HepG2 (cell line): ENCODE measurements at regions not wholly inside any gene's neighbourhood (a gene's known extent, or its start where the extent isn't known, plus 50 kb on each side); places are given as distances from the start of the nearest gene placed in this dataset.

ENCODE experiments used
- ATAC-seq: fragments of 200-7000 bp; cut with Tn5 transposase; 3 replicates; pipeline ENCODE4 v1.9.1; 2020; ENCODE audit warnings: mild to moderate bottlenecking, moderate library complexity
- BruUV-seq: library from RNA; stranded (reverse); fragments of 400-500 nt; replicated peaks from 2 replicates; lab custom pipeline; 2021; lab: Mats Ljungman, UMichigan
- CTCF ChIA-PET: fragments of 300-600 bp; formaldehyde crosslinking; extraction: SDS; loops from one replicate; lab custom pipeline; 2021; ENCODE audit warnings: low total read pairs, inconsistent platforms, low intra/inter-chr PET ratio; lab: Yijun Ruan, JAX
- POLR2A ChIA-PET: fragments of 350-600 bp; sonication (Branson Sonifier 250); formaldehyde crosslinking; loops from one replicate; lab custom pipeline; 2020; ENCODE audit warnings: antibody characterized with exemption, inconsistent platforms; lab: Yijun Ruan, JAX
- DNase-seq: peaks from one replicate; pipeline ENCODE4 v3.0.0-alpha.2; 2015; ENCODE audit warnings: low spot score
- FAIRE-seq: peaks from 3 replicates; lab custom pipeline; 2011; peaks lifted over from hg19 to GRCh38; lab: Jason Lieb, UNC
- H2AFZ ChIP-seq: one replicate; pipeline ENCODE4 v1.6.1; 2011; ENCODE audit warnings: low read length, inconsistent platforms
- H3K27ac ChIP-seq: fragments of 300-600 bp; 3 replicates; pipeline ENCODE4 v1.8.0; 2011; ENCODE audit warnings: mixed run types, mild to moderate bottlenecking, mixed read lengths, low read length, inconsistent platforms; ENCODE audit not compliant: insufficient read depth; ENCODE audit errors: extremely low read length
- H3K27me3 ChIP-seq, 2 experiments: fragments of 200-600 bp in 1 of 2; 2 replicates in 1 of 2; 3 replicates in 1 of 2; pipeline versions ENCODE4 v1.6.0 to v1.8.0; 2011; ENCODE audit warnings: low read length in 2 of 2, mild to moderate bottlenecking in 2 of 2, moderate library complexity in 2 of 2, inconsistent platforms in 1 of 2; ENCODE audit not compliant: insufficient read depth in 2 of 2, control insufficient read depth in 1 of 2
- H3K36me3 ChIP-seq, 2 experiments: fragments of 200-600 bp in 1 of 2; replicated peaks in 1 of 2; 2 replicates in 1 of 2; 3 replicates in 1 of 2; pipeline versions ENCODE4 v1.5.1 to v1.8.0; 2011; ENCODE audit warnings: low read length in 2 of 2, inconsistent platforms in 1 of 2; ENCODE audit not compliant: insufficient read depth in 2 of 2, control insufficient read depth in 1 of 2
- H3K4me1 ChIP-seq: 2 replicates; pipeline ENCODE4 v1.5.1; 2012; ENCODE audit warnings: low read length, inconsistent platforms; ENCODE audit not compliant: insufficient read depth
- H3K4me2 ChIP-seq: 2 replicates; pipeline ENCODE4 v1.6.0; 2011; ENCODE audit warnings: low read depth, low read length, inconsistent platforms
- H3K4me3 ChIP-seq, 3 experiments: fragments of 200-600 bp in 1 of 3; sonication (generic), shearing (Covaris generic) in 1 of 3; replicated peaks in 1 of 3; 2 replicates each; pipeline ENCODE4 v1.5.1; 2011 to 2016; ENCODE audit warnings: low read length in 3 of 3, inconsistent platforms in 2 of 3, low read depth in 2 of 3, mild to moderate bottlenecking in 2 of 3, control low read depth in 1 of 3, mixed read lengths in 1 of 3; ENCODE audit not compliant: insufficient read depth in 1 of 3
- H3K79me2 ChIP-seq: one replicate; pipeline ENCODE4 v1.6.1; 2011; ENCODE audit warnings: low read length, inconsistent platforms; ENCODE audit not compliant: insufficient read depth
- H3K9ac ChIP-seq: 2 replicates; pipeline ENCODE4 v1.6.0; 2011; ENCODE audit warnings: mild to moderate bottlenecking, low read depth, low read length, inconsistent platforms; ENCODE audit not compliant: insufficient read depth
- H3K9me3 ChIP-seq: 2 replicates; pipeline ENCODE4 v1.5.1; 2012; ENCODE audit warnings: mild to moderate bottlenecking, low read length
- H4K20me1 ChIP-seq: 2 replicates; pipeline ENCODE4 v1.6.0; 2011; ENCODE audit warnings: inconsistent platforms, mild to moderate bottlenecking, low read length, moderate library complexity; ENCODE audit not compliant: insufficient read depth
- ARNTL ChIP-seq: sonication (generic); formaldehyde crosslinking; IDR thresholded peaks from 2 replicates; pipeline ENCODE4 v1.4.0; 2020; ENCODE audit warnings: mild to moderate bottlenecking, missing genetic modification reagents
- CAMTA2 ChIP-seq: sonication (generic); formaldehyde crosslinking; IDR thresholded peaks from 2 replicates; pipeline ENCODE4 v1.4.0; 2020; ENCODE audit warnings: mild to moderate bottlenecking, missing genetic modification reagents, borderline replicate concordance
- CCAR2 ChIP-seq: fragments of 200-400 bp; formaldehyde crosslinking; optimal IDR thresholded peaks from 2 replicates; pipeline ENCODE3; 2018; ENCODE audit warnings: low read depth, mild to moderate bottlenecking, low read length, moderate library complexity
- LCORL ChIP-seq, 2 experiments: fragments of 450-650 bp in 1 of 2; sonication (generic) in 1 of 2; formaldehyde crosslinking in 1 of 2; IDR thresholded peaks; 2 replicates each; pipeline versions ENCODE4 v1.5.0 to v1.6.1; 2017 to 2020; ENCODE audit warnings: antibody characterized with exemption in 1 of 2, missing genetic modification reagents in 1 of 2
- SMARCE1 ChIP-seq: fragments of 450-650 bp; IDR thresholded peaks from 2 replicates; pipeline ENCODE4 v1.6.1; 2017; ENCODE audit warnings: borderline replicate concordance
- SP5 ChIP-seq: IDR thresholded peaks from 2 replicates; pipeline ENCODE4 v1.6.1; 2016; ENCODE audit warnings: low read depth, borderline replicate concordance
- ZBTB7B ChIP-seq: sonication (generic); formaldehyde crosslinking; IDR thresholded peaks from 2 replicates; pipeline ENCODE4 v1.4.0; 2020; ENCODE audit warnings: missing genetic modification reagents
- ZNF160 ChIP-seq: sonication (generic); formaldehyde crosslinking; IDR thresholded peaks from 2 replicates; pipeline ENCODE4 v1.8.0; 2022; ENCODE audit warnings: mild to moderate bottlenecking, inconsistent platforms, missing genetic modification reagents
- ZNF460 ChIP-seq: sonication (generic); formaldehyde crosslinking; IDR thresholded peaks from 2 replicates; pipeline ENCODE4 v1.5.1; 2020; ENCODE audit warnings: missing genetic modification reagents, mild to moderate bottlenecking, borderline replicate concordance
- ZNF468 ChIP-seq: sonication (generic); formaldehyde crosslinking; IDR thresholded peaks from 2 replicates; pipeline ENCODE4 v1.8.0; 2022; ENCODE audit warnings: mild to moderate bottlenecking, moderate library complexity, missing genetic modification reagents
- ZNF550 ChIP-seq: sonication (generic); formaldehyde crosslinking; IDR thresholded peaks from 2 replicates; pipeline ENCODE4 v1.4.0; 2020; ENCODE audit warnings: mild to moderate bottlenecking, missing genetic modification reagents, borderline replicate concordance
- ZNF878 ChIP-seq: sonication (generic); formaldehyde crosslinking; IDR thresholded peaks from 2 replicates; pipeline ENCODE4 v1.8.1; 2023; ENCODE audit warnings: mild to moderate bottlenecking, missing genetic modification reagents, moderate library complexity
- in situ Hi-C: cut with HindIII; loops from 2 replicates; pipeline ENCODE4 v1.10.0; 2017; ENCODE audit warnings: low pct_unique_long_range_greater_than_20kb; ENCODE audit not compliant: extremely low pct_ligation_motif_present
- intact Hi-C: fragments of 100-400 bp; cut with micrococcal nuclease; formaldehyde crosslinking; loops from one replicate; pipeline ENCODE4 v1.10.0; 2022; ENCODE audit not compliant: unreplicated experiment
- TF ChIP-seq, protein P1 (sequence below): sonication (generic); formaldehyde crosslinking; IDR thresholded peaks from 2 replicates; pipeline ENCODE4 v1.4.0; 2020; ENCODE audit warnings: mild to moderate bottlenecking, low read depth, missing genetic modification reagents

DNA sequence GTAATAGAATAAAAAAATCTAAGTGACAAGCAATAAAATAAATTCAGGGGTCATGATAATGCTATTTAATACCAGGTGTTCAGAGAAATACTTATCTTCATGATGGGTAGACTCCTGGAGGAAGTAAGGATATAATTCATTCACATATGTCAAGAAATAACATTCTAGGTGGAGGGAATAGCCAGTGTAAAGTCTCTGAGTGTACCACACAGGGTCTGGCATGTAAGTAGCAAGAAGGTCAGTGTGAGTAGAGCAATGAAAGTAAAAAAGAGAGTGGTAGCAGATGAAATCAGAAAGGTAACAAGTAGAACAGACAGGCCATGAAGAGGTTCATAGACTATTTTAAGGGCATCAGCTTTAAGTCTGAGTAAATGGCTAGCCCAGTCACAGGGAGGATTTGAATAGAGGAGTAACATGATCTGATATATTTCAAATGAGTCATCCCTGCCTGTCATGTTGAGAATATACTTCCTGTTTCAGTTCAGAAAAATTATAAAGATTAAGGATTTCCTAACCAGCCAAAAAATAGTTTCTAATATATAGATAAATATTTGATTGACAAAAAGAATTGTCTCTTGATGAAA lies 519.9 kb downstream of the C12orf50 start:
- Histone ChIP-seq H3K4me1 (no peaks in the 10 kb centered on the region), H4K20me1 (no peaks in the 10 kb centered on the region), H2AFZ (no peak overlapping the region), H3K4me3 (no peak overlapping the region), H3K27ac (no peak overlapping the region), H3K9me3 (peaks cover 53% of the 10 kb centered on the region), H3K9ac (no peak overlapping the region), H3K4me2 (no peak overlapping the region), H3K79me2 (no peaks in the 10 kb centered on the region), H3K36me3 (no peaks in the 10 kb centered on the region), H3K27me3 (no peaks in the 10 kb centered on the region)
- FAIRE-seq, result no peak
- POLR2A ChIA-PET, result no interaction called here
- TF ChIP-seq CAMTA2 (CRISPR knock-in tag) (no peak), ZNF160 (CRISPR knock-in tag) (no peak), ZNF550 (CRISPR knock-in tag) (no peak), ZNF460 (CRISPR knock-in tag) (no peak), LCORL (IDR thresholded peaks at IDR 0.05) (no peak), LCORL (CRISPR knock-in tag; IDR thresholded peaks at IDR 0.05) (no peak), CCAR2 (no peak), ZNF468 (CRISPR knock-in tag) (no peak), SP5 (CRISPR knock-in tag) (no peak), ARNTL (CRISPR knock-in tag) (no peak), ZBTB7B (no peak), SMARCE1 (no peak), ZNF878 (CRISPR knock-in tag) (no peak)
- TF ChIP-seq, protein P1, sequence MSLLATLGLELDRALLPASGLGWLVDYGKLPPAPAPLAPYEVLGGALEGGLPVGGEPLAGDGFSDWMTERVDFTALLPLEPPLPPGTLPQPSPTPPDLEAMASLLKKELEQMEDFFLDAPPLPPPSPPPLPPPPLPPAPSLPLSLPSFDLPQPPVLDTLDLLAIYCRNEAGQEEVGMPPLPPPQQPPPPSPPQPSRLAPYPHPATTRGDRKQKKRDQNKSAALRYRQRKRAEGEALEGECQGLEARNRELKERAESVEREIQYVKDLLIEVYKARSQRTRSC (CRISPR knock-in tag), result no peak
- BruUV-seq, result no TSS peak
- no peak for ATAC-seq
- intact Hi-C loops (no loop called here), in situ Hi-C loops (no loop called here)
- CTCF ChIA-PET, result no interaction called here
- DNase-seq, result no peak
